WTC11 (cell line): ENCODE measurements at regions not wholly inside any gene's neighbourhood (a gene's known extent, or its start where the extent isn't known, plus 50 kb on each side); places are given as distances from the start of the nearest gene placed in this dataset.

Experiments used
- ATAC-seq: fragments of 200-7000 bp; cut with Tn5 transposase; 2 replicates; pipeline ENCODE4 v1.10.0; 2021; ENCODE audit warnings: mild to moderate bottlenecking, moderate library complexity
- CTCF ChIA-PET: fragments of 300-600 bp; sonication (Branson Sonifier 250); formaldehyde crosslinking; loops from one replicate; lab custom pipeline; 2021; ENCODE audit warnings: antibody characterized with exemption; lab: Charles Lee
- POLR2A ChIA-PET: fragments of 350-600 bp; sonication (Branson Sonifier 250); formaldehyde crosslinking; loops from one replicate; lab custom pipeline; 2021; ENCODE audit warnings: antibody characterized with exemption; lab: Charles Lee
- DNase-seq: peaks from one replicate; pipeline ENCODE4 v3.0.0; 2021; ENCODE audit warnings: low spot score
- H3K27ac Mint-ChIP-seq: 2 replicates; pipeline ENCODE4 v1.8.0; 2021; ENCODE audit warnings: mixed read lengths
- H3K27me3 Mint-ChIP-seq: 2 replicates; pipeline ENCODE4 v1.8.0; 2021; ENCODE audit warnings: low read depth, mild to moderate bottlenecking, moderate library complexity, mixed read lengths
- H3K36me3 Mint-ChIP-seq: 2 replicates; pipeline ENCODE4 v1.8.0; 2021; ENCODE audit warnings: mixed read lengths
- H3K4me1 Mint-ChIP-seq: 2 replicates; pipeline ENCODE4 v1.8.0; 2022; ENCODE audit warnings: mixed read lengths
- H3K4me3 Mint-ChIP-seq: 2 replicates; pipeline ENCODE4 v1.8.0; 2021; ENCODE audit warnings: mild to moderate bottlenecking, moderate library complexity, mixed read lengths
- H3K9me3 Mint-ChIP-seq: 2 replicates; pipeline ENCODE4 v1.8.0; 2021; ENCODE audit warnings: mixed read lengths
- FOXP1 ChIP-seq: sonication (generic); formaldehyde crosslinking; IDR thresholded peaks from 2 replicates; pipeline ENCODE4 v1.8.0; 2022; ENCODE audit warnings: missing genetic modification reagents, mild to moderate bottlenecking, moderate library complexity, borderline replicate concordance
- GABPB1 ChIP-seq: sonication (generic); formaldehyde crosslinking; IDR thresholded peaks from 2 replicates; pipeline ENCODE4 v1.8.1; 2023; ENCODE audit warnings: mild to moderate bottlenecking, missing genetic modification reagents
- NFATC4 ChIP-seq: fragments of 250-450 bp; sonication (Bioruptor Pico); IDR thresholded peaks from 2 replicates; pipeline ENCODE4 v1.9.0; 2021; ENCODE audit warnings: mild to moderate bottlenecking
- NFYB ChIP-seq: sonication (generic); formaldehyde crosslinking; conservative IDR thresholded peaks from 2 replicates; pipeline ENCODE4 v1.8.0; 2022; ENCODE audit warnings: low read depth, missing genetic modification reagents
- NR1H2 ChIP-seq: sonication (generic); formaldehyde crosslinking; IDR thresholded peaks from 2 replicates; pipeline ENCODE4 v1.9.0; 2021; ENCODE audit warnings: mild to moderate bottlenecking, moderate library complexity, missing genetic modification reagents
- NR3C1 ChIP-seq: sonication (generic); formaldehyde crosslinking; conservative IDR thresholded peaks from 2 replicates; pipeline ENCODE4 v1.8.1; 2023; ENCODE audit warnings: low read depth, mild to moderate bottlenecking, missing genetic modification reagents
- SMAD3 ChIP-seq: sonication (generic); formaldehyde crosslinking; IDR thresholded peaks from 2 replicates; pipeline ENCODE4 v1.8.0; 2022; ENCODE audit warnings: missing genetic modification reagents, mild to moderate bottlenecking, borderline replicate concordance
- SMAD4 ChIP-seq: sonication (generic); formaldehyde crosslinking; IDR thresholded peaks from 2 replicates; pipeline ENCODE4 v1.8.0; 2022; ENCODE audit warnings: mild to moderate bottlenecking, missing genetic modification reagents
- TP53 ChIP-seq: sonication (generic); formaldehyde crosslinking; IDR thresholded peaks from 2 replicates; pipeline ENCODE4 v1.8.1; 2023; ENCODE audit warnings: mild to moderate bottlenecking, missing genetic modification reagents
- ZNF232 ChIP-seq: sonication (generic); formaldehyde crosslinking; IDR thresholded peaks from 2 replicates; pipeline ENCODE4 v1.8.0; 2022; ENCODE audit warnings: mild to moderate bottlenecking, missing genetic modification reagents
- TF ChIP-seq, protein P1 (sequence below): sonication (generic); formaldehyde crosslinking; IDR thresholded peaks from 2 replicates; pipeline ENCODE4 v1.8.0; 2022; ENCODE audit warnings: missing genetic modification reagents
- TF ChIP-seq, protein P2 (sequence below): sonication (generic); formaldehyde crosslinking; IDR thresholded peaks from 2 replicates; pipeline ENCODE4 v1.8.0; 2023; ENCODE audit warnings: mild to moderate bottlenecking, missing genetic modification reagents
- TF ChIP-seq, protein P3 (sequence below): sonication (generic); formaldehyde crosslinking; IDR thresholded peaks from 2 replicates; pipeline ENCODE4 v1.8.1; 2023; ENCODE audit warnings: mild to moderate bottlenecking, missing genetic modification reagents, moderate library complexity
- TF ChIP-seq, protein P4 (sequence below): sonication (generic); formaldehyde crosslinking; IDR thresholded peaks from 2 replicates; pipeline ENCODE4 v1.8.0; 2022; ENCODE audit warnings: mild to moderate bottlenecking, missing genetic modification reagents
- TF ChIP-seq, protein P5 (sequence below): sonication (generic); formaldehyde crosslinking; IDR thresholded peaks from 2 replicates; pipeline ENCODE4 v1.8.0; 2023; ENCODE audit warnings: missing genetic modification reagents
- TF ChIP-seq, protein P6 (sequence below): sonication (generic); formaldehyde crosslinking; IDR thresholded peaks from 2 replicates; pipeline ENCODE4 v1.8.1; 2023; ENCODE audit warnings: mild to moderate bottlenecking, missing genetic modification reagents, moderate library complexity
- TF ChIP-seq, protein P7 (sequence below): fragments of 250-450 bp; sonication (Bioruptor Pico); IDR thresholded peaks from 2 replicates; pipeline ENCODE4 v1.9.0; 2021; ENCODE audit warnings: mild to moderate bottlenecking, borderline replicate concordance

DNA sequence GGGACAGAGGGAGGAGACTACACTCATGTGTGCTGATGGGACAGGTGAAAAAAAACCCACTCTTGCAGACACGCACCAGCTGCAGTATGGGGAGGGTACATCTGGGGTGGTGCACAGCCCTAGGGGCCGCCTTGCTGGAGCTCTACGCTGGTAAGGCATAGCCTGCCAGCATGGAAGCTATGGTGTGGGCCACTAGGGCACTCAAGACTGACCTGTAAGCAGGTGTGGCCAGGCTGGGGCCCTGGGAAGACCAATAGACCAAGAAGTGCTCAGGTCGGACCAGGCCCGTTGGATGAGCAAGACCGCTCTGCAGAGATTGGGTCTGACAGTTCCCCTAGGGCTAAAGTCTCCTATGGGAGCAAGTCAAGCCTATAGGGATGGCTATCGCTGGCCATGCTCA lies 314.8 kb downstream of the FAM47A start (continued):
- TF ChIP-seq, protein P1, sequence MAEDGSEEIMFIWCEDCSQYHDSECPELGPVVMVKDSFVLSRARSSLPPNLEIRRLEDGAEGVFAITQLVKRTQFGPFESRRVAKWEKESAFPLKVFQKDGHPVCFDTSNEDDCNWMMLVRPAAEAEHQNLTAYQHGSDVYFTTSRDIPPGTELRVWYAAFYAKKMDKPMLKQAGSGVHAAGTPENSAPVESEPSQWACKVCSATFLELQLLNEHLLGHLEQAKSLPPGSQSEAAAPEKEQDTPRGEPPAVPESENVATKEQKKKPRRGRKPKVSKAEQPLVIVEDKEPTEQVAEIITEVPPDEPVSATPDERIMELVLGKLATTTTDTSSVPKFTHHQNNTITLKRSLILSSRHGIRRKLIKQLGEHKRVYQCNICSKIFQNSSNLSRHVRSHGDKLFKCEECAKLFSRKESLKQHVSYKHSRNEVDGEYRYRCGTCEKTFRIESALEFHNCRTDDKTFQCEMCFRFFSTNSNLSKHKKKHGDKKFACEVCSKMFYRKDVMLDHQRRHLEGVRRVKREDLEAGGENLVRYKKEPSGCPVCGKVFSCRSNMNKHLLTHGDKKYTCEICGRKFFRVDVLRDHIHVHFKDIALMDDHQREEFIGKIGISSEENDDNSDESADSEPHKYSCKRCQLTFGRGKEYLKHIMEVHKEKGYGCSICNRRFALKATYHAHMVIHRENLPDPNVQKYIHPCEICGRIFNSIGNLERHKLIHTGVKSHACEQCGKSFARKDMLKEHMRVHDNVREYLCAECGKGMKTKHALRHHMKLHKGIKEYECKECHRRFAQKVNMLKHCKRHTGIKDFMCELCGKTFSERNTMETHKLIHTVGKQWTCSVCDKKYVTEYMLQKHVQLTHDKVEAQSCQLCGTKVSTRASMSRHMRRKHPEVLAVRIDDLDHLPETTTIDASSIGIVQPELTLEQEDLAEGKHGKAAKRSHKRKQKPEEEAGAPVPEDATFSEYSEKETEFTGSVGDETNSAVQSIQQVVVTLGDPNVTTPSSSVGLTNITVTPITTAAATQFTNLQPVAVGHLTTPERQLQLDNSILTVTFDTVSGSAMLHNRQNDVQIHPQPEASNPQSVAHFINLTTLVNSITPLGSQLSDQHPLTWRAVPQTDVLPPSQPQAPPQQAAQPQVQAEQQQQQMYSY (CRISPR knock-in tag): no peak
- no peak for TF ChIP-seq ZNF232
- TF ChIP-seq, protein P2, sequence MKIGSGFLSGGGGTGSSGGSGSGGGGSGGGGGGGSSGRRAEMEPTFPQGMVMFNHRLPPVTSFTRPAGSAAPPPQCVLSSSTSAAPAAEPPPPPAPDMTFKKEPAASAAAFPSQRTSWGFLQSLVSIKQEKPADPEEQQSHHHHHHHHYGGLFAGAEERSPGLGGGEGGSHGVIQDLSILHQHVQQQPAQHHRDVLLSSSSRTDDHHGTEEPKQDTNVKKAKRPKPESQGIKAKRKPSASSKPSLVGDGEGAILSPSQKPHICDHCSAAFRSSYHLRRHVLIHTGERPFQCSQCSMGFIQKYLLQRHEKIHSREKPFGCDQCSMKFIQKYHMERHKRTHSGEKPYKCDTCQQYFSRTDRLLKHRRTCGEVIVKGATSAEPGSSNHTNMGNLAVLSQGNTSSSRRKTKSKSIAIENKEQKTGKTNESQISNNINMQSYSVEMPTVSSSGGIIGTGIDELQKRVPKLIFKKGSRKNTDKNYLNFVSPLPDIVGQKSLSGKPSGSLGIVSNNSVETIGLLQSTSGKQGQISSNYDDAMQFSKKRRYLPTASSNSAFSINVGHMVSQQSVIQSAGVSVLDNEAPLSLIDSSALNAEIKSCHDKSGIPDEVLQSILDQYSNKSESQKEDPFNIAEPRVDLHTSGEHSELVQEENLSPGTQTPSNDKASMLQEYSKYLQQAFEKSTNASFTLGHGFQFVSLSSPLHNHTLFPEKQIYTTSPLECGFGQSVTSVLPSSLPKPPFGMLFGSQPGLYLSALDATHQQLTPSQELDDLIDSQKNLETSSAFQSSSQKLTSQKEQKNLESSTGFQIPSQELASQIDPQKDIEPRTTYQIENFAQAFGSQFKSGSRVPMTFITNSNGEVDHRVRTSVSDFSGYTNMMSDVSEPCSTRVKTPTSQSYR (CRISPR knock-in tag): no peak
- TF ChIP-seq, all 79 proteins: peak for 0

DNA sequence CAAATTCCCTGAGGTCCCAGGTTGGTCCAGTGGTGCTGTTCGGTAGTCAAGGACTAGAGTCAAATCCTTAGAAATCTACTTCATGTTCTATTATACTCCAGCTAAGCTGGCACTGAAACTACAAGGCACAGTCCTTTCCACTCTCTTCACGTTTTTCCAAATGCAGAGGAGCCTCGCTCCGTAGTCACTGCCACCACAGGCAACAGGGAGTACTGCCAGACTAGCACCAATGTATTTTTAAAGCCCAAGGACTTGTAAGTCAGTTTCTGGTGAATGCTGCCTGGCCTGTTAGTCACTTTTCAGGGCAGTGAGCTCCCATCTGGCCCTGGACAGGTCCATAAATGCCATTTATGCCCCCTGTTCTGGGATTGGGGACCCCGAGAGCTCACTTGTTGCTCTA lies 323.5 kb downstream of the FAM47A start:
- H3K4me1 Mint-ChIP-seq: no peaks in the 10 kb centered on the region
- ChIA-PET CTCF (no interaction called here), POLR2A (no interaction called here)
- H3K36me3 Mint-ChIP-seq: peaks cover 6% of the 10 kb centered on the region; the same call in 1 of the 2 replicates
- H3K9me3 Mint-ChIP-seq: peaks cover 16% of the 10 kb centered on the region
- no peaks in the 10 kb centered on the region for H3K27me3 Mint-ChIP-seq
- no peak for DNase-seq
- no peak overlapping the region for H3K27ac Mint-ChIP-seq
- H3K4me3 Mint-ChIP-seq: no peak overlapping the region
- ATAC-seq: peak; percentile 50; the same call in 1 of the 2 replicates
- TF ChIP-seq, protein P3, sequence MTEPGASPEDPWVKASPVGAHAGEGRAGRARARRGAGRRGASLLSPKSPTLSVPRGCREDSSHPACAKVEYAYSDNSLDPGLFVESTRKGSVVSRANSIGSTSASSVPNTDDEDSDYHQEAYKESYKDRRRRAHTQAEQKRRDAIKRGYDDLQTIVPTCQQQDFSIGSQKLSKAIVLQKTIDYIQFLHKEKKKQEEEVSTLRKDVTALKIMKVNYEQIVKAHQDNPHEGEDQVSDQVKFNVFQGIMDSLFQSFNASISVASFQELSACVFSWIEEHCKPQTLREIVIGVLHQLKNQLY (CRISPR knock-in tag): no peak
- TF ChIP-seq GABPB1: no peak
- TF ChIP-seq NFYB (CRISPR knock-in tag): no peak
- no peak for TF ChIP-seq NR3C1 (CRISPR knock-in tag)
- TF ChIP-seq SMAD3 (CRISPR knock-in tag): no peak
- TF ChIP-seq, protein P4, sequence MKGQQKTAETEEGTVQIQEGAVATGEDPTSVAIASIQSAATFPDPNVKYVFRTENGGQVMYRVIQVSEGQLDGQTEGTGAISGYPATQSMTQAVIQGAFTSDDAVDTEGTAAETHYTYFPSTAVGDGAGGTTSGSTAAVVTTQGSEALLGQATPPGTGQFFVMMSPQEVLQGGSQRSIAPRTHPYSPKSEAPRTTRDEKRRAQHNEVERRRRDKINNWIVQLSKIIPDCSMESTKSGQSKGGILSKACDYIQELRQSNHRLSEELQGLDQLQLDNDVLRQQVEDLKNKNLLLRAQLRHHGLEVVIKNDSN (CRISPR knock-in tag): no peak
- no peak for TF ChIP-seq FOXP1 (CRISPR knock-in tag)
- no peak for TF ChIP-seq TP53 (CRISPR knock-in tag)
- TF ChIP-seq NFATC4 (CRISPR knock-in tag): no peak
- no peak for TF ChIP-seq SMAD4 (CRISPR knock-in tag)
- no peak for TF ChIP-seq NR1H2 (CRISPR knock-in tag)
- TF ChIP-seq ZNF232: no peak
- TF ChIP-seq, protein P5, sequence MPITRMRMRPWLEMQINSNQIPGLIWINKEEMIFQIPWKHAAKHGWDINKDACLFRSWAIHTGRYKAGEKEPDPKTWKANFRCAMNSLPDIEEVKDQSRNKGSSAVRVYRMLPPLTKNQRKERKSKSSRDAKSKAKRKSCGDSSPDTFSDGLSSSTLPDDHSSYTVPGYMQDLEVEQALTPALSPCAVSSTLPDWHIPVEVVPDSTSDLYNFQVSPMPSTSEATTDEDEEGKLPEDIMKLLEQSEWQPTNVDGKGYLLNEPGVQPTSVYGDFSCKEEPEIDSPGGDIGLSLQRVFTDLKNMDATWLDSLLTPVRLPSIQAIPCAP (CRISPR knock-in tag): no peak
- TF ChIP-seq, protein P6, sequence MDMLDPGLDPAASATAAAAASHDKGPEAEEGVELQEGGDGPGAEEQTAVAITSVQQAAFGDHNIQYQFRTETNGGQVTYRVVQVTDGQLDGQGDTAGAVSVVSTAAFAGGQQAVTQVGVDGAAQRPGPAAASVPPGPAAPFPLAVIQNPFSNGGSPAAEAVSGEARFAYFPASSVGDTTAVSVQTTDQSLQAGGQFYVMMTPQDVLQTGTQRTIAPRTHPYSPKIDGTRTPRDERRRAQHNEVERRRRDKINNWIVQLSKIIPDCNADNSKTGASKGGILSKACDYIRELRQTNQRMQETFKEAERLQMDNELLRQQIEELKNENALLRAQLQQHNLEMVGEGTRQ (CRISPR knock-in tag): no peak
- TF ChIP-seq, protein P7, sequence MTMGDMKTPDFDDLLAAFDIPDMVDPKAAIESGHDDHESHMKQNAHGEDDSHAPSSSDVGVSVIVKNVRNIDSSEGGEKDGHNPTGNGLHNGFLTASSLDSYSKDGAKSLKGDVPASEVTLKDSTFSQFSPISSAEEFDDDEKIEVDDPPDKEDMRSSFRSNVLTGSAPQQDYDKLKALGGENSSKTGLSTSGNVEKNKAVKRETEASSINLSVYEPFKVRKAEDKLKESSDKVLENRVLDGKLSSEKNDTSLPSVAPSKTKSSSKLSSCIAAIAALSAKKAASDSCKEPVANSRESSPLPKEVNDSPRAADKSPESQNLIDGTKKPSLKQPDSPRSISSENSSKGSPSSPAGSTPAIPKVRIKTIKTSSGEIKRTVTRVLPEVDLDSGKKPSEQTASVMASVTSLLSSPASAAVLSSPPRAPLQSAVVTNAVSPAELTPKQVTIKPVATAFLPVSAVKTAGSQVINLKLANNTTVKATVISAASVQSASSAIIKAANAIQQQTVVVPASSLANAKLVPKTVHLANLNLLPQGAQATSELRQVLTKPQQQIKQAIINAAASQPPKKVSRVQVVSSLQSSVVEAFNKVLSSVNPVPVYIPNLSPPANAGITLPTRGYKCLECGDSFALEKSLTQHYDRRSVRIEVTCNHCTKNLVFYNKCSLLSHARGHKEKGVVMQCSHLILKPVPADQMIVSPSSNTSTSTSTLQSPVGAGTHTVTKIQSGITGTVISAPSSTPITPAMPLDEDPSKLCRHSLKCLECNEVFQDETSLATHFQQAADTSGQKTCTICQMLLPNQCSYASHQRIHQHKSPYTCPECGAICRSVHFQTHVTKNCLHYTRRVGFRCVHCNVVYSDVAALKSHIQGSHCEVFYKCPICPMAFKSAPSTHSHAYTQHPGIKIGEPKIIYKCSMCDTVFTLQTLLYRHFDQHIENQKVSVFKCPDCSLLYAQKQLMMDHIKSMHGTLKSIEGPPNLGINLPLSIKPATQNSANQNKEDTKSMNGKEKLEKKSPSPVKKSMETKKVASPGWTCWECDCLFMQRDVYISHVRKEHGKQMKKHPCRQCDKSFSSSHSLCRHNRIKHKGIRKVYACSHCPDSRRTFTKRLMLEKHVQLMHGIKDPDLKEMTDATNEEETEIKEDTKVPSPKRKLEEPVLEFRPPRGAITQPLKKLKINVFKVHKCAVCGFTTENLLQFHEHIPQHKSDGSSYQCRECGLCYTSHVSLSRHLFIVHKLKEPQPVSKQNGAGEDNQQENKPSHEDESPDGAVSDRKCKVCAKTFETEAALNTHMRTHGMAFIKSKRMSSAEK (CRISPR knock-in tag): no peak
- TF ChIP-seq, protein P1 (CRISPR knock-in tag): no peak
